Medulla oblongata (tissue), 1 donor: ENCODE measurements at regions not wholly inside any gene's neighbourhood (a gene's known extent, or its start where the extent isn't known, plus 50 kb on each side); places are given as distances from the start of the nearest gene placed in this dataset.

Experiments
- DNase-seq: peaks from one replicate; pipeline ENCODE4 v3.0.0-alpha.2; 2015; ENCODE audit errors: extremely low spot score

DNA sequence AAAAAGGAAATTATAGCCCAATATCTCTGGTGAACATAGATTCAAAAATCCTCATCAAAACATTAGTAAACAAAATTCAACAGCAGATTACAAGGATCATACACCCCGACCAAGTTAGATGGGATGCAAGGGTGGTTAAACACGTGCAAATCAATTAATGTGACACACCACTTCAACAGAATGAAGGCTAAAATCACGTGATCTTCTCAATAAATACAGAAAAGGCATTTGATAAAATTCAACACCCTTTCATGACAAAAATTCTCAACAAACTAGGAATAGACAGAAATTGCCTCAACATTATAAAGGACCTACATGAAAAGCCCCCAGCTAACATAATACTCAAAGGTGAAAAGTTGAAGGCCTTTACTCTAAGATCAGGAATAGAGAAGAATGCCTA lies 590.8 kb upstream of the FZD8 start:
- no peak for DNase-seq

DNA sequence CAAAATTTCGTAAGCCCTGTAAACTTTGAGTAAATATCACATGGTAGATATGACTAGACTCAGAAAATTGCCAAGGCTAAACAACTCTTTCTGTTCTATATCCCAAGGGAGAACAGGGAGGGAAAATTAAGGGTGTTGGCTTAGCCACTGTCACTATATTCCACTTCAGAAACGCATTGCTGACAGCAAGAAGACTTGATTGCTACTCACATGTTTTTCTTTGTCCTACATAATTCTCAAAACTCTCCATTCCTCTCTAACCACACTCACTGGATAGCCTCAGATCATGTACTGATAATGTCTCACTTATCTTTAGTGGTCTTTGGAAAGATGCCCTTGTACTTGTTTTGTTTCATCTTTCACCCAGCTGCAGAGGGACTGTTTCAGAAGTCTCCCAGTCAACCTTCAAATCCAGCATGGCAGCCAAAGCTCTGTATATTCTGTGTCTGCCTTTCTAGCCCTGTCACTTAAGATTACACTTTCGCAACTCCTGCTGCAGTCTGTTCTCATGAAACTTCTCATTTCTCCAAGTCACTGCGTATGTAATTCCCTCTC lies 582.4 kb upstream of the FZD8 start:
- no peak for DNase-seq

DNA sequence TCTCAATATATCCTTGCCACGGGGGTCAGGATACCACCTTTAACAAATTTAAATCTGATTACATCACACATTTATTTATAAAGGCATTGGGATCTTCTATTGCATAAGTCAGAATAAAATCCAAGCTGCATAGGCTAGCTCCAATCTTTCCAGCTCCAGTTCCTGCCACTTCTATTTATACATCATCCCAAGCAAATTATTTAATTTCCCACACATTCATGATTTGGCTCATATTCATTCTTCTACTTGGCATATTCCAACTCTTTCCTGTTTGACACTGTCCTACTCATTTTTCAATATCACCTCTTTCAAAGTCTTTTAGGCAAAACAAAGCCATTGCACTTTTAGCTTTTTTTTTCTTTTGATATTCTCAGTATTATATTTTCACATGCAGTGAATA lies 579.0 kb upstream of the FZD8 start:
- no peak for DNase-seq

GRCh38 chr10:36220151-36220550 lies 578.1 kb upstream of the FZD8 start:
- no peak for DNase-seq

DNA sequence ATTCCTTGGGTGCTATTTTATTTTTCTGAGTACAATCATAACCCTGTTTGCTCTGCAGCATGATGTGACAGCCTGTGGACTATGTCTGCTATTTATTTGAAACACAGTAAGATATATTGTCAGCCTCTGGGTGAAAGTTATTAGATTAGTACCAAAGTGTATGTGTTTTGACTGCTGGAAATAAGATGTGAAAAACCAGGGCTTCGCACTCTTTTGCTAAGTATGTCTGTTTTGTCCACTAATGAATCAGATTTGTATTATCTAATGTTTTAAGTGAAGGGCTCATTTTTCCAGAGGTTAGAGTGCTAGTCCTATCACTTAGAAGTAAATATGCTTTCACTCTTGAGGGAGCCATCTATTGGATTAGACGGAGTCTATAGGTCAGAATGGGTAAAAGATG lies 569.8 kb upstream of the FZD8 start:
- no peak for DNase-seq

- DNase-seq: no peak
These were observed 567.4 kb upstream of the FZD8 start for GRCh38 chr10:36209480-36209879.

DNA sequence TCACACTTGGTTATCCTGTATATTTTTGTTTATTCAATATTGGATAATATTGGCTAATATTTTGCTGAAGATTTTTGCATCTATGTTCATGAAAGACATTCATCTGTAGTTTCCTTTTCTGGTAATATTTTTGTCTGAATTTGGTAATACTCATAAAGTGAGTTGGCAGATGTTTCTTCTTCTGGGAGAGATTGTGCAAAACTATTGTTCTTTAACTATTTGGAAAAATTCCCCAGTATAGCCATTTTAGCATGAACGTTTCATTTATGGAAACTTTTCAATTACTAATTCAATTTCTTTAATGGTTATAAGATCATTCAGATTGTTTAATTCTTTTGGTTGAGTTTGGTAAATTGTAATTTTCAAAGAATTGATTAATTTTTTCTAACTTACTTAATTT lies 560.8 kb upstream of the FZD8 start:
- DNase-seq: no peak

DNA sequence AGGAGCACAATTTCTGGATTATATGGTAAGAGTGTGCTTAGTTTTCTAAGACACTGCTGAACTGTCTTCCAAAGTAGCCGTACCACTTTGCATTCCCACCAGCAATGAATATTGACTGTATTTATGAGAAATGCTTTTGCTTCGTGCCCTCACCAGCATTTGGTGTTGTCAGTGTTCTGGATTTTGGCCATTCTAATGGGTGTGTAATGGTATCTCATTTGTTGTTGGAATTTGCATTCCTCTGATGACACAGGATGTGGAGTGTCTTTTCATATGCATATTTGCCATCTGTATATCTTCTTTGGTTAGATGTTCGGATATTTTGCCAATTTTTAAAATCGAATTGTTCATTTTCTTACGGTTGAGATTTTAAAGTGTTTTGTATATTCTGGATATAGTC lies 558.5 kb upstream of the FZD8 start:
- DNase-seq: no peak

DNA sequence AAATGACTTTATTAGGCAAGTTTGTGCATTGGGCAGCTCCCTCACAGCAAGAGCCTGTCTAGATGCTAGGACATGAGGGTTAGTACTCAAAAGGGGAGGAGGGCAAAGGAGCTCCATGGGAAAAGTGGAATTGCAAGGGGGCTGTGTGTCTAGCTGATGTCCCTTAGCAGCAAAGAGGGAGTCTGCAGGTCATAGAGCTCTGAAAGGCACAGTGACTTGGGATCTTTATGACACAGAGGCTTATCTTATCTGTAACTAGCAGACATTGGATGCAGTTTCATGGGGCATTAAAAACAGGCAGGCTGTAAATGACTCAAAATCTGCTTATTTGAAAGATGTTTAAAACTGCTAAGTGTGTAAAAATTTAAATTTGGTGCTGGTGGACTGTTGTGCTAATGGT lies 556.2 kb upstream of the FZD8 start:
- DNase-seq: no peak

GRCh38 chr10:36195364-36195763 lies 553.3 kb upstream of the FZD8 start:
- DNase-seq: no peak

DNA sequence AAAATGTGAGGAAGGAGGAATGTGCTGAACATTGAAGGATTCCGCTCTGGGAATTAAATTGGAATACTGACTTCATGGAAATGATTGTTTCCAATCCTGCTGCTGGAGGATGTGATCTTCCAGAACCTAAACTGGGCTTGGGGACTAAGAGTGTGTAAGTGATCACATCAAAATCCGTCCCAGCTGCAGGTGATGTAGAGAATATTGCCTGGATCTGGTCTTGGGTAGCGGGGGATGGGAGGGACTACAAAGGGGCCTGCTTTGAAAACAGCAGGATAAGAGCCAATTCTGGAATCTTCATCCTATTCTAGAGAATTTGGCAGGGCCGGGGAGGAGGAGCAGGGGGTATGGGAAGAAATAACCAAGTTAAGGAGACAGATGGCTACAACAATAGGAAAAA lies 552.2 kb upstream of the FZD8 start:
- no peak for DNase-seq

- no peak for DNase-seq
These were observed 548.9 kb upstream of the FZD8 start for GRCh38 chr10:36191009-36191408.

DNA sequence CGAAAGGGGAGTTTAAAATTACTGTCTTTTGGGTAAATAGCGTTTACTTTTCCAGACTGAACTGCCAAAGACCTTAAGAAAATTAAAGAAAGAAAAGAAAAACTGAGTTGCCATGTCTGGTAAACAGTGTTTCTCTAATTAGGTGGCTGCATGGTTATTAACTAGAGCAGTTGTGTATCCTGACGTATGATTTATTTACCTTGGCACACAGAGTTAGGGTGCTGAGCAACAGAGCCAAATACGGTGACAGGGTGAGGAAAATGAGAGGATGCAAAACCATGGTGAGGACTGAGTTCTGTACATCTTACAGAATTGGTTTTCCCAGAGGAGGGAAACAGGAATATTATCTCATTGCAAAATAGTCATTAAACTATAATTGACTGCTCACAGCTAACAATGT lies 546.4 kb upstream of the FZD8 start:
- DNase-seq: no peak

- DNase-seq: no peak
These were observed 546.0 kb upstream of the FZD8 start for GRCh38 chr10:36188080-36188453.

GRCh38 chr10:36187380-36188079 lies 545.4 kb upstream of the FZD8 start:
- DNase-seq: no peak

GRCh38 chr10:36185097-36185496 lies 543.0 kb upstream of the FZD8 start:
- DNase-seq: no peak

GRCh38 chr10:36183726-36184125 lies 541.6 kb upstream of the FZD8 start:
- no peak for DNase-seq

- DNase-seq: no peak
These were observed 541.0 kb upstream of the FZD8 start for GRCh38 chr10:36183056-36183455.

GRCh38 chr10:36182606-36183005 lies 540.5 kb upstream of the FZD8 start:
- no peak for DNase-seq

GRCh38 chr10:36182179-36182566 lies 540.1 kb upstream of the FZD8 start:
- no peak for DNase-seq

GRCh38 chr10:36181426-36182178 lies 539.5 kb upstream of the FZD8 start:
- no peak for DNase-seq

GRCh38 chr10:36178616-36179015 lies 536.5 kb upstream of the FZD8 start:
- no peak for DNase-seq

GRCh38 chr10:36177071-36177470 lies 535.0 kb upstream of the FZD8 start:
- DNase-seq: no peak
